GM21737 (cell line): ENCODE measurements at regions not wholly inside any gene's neighbourhood (a gene's known extent, or its start where the extent isn't known, plus 50 kb on each side); places are given as distances from the start of the nearest gene placed in this dataset.
"Not testable (repeated sequence)": the region's sequence is repeated elsewhere in the genome, so short reads cannot be mapped to it uniquely, and the experiment has no call there.

Experiments used
- ATAC-seq: cut with Tn5 transposase; IDR thresholded peaks from one replicate; pipeline ENCODE4 v1.9.1; 2021; ENCODE audit warnings: mild to moderate bottlenecking, moderate library complexity; ENCODE audit not compliant: unreplicated experiment

- ATAC-seq: no peak
These were observed 189.0 kb downstream of the GALNT1 start for GRCh38 chr18:35770376-35771014.

DNA sequence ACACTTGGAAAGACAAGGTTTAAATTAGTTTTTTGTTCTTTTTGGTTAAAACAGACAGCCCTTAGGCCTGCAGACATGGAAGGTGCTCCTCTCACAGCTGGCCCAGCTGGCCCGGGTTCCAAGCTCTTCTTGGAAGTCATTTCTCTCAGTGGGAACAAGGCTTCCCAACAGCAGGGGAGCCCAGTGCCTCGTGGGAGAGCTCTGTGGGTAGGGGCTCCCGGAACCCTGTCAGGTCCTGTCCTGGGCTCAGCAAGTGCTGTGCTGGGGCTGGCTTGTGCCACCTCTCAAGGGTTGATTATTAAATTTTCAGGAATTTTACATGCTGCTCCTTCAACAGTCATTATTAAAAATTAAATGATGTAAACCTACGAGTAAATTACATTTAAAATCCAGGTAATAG, 189.6 kb downstream of the GALNT1 start:
- ATAC-seq: no peak

DNA sequence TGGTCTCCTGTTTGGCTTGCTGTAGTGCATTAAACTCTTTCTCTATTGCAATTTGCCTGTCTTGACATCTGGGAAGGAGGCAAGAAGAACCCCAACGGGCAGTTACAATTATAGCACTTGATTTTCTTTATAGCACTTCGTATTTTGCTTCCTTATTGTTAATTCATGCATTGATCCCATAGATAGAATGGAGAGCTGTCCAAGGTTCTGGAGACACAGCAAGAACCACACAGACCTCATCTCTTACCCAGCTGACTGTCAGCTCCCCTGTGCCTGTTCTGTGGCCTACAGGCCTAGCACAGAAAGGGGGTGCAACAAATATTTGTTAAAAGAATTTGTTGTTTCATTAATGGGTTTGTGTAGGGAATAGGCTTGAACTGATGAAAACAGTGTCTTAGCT, 194.3 kb downstream of the GALNT1 start:
- no peak for ATAC-seq

DNA sequence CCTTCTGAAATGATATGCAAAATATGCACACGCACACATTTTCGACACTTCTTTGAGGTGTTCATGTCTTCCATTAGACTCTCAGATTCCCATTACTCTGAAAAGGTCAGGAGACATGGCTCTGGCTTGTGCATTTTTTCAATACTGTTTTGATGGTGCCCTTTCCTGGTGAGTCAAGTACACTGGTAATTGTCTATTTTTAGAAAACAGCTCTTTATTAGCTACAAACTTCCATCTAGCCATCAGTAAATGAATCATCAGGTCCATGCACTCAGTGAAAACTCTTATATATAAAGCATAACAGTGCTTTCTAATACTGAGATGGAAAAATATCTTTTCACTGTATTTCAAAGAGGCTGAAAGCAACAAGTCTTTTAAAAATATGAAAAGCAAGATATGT, 194.9 kb downstream of the GALNT1 start:
- ATAC-seq: no peak

DNA sequence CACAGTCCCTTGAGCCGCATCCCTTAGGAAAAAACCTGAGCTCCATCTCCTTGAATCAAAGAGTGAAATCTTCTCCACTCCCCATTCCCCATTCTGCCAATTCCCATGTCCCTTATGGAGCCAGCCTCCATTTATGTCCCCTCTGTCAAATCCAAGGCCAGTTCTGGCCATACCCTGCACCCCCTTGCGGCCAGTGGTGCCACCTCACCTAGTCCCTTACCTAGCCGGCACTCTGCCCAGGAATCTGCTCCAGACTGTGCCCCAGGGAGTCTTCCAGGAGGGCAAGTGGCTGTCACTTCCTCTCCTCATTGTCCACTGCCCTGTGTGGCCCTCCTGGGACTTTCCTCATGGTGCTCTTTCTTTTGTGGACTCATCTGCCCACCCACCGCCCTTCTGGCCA, 195.4 kb upstream of the RMP24 start:
- no peak for ATAC-seq

DNA sequence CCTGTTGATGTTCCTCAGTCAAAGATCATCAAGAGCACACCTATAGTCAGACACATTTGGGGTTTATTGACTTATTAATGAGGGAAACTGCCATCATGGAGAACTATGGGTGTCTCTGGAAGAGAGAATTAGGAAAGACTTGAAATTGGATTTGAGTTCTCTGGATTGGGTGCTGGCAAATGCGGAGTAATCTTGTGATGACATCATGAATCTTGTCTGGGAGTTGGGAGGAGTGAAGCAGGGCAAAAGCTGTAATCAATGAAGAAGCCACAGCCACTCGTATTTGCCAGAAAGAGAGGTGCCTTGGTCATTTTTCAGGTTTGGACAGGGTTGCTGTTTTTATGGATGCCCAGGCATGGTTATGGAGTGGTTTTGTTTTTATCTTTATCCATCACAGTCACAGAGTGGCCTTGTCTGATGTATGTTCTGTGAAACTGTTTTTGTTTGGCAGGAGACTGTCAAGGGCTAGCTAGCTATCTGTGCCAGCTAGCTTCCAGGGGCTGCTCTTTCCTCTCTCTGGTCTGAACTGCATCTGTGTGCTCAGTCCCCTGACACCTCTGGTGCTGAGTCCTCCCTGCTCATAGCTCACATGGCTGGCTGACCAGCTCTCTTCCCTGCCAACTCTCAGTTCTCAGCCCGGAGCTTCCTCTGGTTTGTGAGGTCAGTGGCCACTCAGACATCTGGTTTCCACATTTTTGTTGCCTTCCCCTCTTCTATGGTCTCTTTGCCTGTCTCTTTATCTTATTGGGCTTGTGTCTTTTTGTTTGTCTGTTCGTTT, 193.4 kb upstream of the RMP24 start:
- no peak for ATAC-seq

- ATAC-seq: no peak
These were observed 191.5 kb upstream of the RMP24 start for GRCh38 chr18:35780937-35781336.

- no peak for ATAC-seq
These were observed 189.6 kb upstream of the RMP24 start for GRCh38 chr18:35782926-35783325.

GRCh38 chr18:35786365-35787042, 186.0 kb upstream of the RMP24 start:
- ATAC-seq: no peak

DNA sequence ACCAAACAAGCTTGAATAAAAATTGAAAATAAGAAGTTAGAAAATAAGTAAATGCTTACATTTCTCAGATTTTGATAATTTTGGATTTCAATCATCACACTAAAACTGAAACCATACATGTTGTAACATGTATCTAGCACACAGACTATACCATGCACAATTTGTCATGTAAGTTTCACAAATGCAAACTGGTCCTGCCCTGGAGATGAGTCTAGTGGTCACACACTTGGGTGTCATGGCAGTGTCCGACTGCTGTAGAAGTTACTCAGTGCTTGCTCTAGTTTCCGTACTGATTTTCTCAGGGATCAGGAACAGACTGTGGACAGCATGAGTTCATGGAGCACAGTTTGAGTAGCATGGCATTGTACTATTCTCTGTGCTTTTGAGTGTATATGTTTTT, 182.9 kb upstream of the RMP24 start:
- ATAC-seq: no peak

DNA sequence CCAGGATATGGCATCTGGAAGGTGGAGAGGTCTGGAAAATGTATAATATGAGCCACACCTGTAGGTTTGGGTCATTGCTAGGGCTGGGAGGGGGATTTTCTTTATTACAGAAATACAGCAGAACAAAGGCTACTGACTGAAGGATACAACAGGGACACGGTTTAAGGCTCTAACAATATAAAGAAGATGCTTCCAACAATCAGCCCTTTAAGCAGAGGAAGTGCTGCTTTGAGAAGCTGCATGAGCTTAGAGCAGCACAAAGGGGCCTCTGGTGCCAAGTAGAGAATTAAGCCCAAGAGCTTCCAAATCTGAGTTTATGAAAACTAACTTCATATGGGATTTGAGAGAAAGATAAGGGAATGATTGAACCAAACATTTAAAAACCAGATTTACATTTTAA, 174.5 kb upstream of the RMP24 start:
- ATAC-seq: no peak

GRCh38 chr18:35803551-35803950, 168.9 kb upstream of the RMP24 start:
- no peak for ATAC-seq

DNA sequence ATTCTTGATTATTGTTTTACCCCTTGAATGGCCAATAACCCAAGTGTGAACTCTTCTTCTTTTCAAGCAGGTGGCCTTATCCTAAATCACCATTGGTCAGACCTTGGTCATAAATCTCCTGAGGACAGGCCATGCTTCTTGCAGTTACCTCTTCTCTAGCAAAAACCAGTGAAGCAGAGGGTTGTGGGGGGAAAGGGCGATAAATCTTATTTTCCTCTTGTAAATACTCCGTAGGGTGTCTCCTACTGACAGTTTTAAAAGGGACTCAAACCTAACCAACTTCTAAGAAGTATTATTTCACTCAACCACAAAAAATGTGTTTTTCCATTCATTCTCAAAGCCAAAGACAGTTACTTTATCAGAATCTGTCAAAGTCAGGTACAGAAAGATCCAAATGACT, 168.1 kb upstream of the RMP24 start:
- no peak for ATAC-seq

DNA sequence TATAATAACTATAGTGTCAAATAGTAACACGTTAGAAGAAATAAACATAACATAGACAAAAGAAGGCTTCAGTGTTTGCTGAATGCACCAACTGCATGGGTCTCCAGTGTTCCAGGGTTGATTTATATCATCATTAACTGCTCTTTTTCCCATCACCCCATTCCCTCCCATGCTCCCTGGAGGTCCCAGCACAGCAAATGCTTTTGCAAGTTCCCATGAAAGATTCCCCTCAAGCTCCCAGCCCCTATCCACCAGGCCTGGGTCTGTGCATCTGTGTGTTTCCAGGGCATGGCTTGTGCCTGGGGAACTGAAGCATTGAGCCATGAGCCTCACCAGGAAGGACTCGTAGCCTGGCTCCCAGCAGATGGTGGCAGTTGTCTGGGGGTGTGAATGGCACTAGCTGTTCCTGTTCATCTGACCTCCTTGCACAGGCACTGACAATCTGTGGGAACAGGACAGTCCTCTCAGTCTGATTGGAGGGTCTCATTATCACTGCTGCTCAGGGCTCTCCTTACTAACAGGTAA, 164.6 kb upstream of the RMP24 start:
- no peak for ATAC-seq

DNA sequence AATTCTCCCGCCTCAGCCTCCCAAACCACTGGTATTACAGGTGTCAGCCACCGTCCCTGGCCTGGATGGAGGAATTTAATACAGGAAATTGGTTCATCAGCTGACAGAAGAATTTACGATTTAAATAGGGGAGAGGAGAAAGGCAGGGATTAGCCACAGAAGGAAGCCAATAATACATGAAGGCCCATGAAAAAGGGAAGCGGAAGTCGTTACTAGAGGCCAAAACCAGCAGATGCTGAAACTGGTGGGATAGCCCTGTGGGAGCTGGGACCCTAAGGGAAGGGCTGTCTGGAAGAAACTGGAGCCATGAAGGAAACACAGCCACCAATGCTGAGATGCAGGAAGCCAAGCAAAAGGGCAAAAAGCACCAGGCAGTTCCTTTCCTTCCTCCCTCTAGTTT, 163.7 kb upstream of the RMP24 start:
- ATAC-seq: no peak

DNA sequence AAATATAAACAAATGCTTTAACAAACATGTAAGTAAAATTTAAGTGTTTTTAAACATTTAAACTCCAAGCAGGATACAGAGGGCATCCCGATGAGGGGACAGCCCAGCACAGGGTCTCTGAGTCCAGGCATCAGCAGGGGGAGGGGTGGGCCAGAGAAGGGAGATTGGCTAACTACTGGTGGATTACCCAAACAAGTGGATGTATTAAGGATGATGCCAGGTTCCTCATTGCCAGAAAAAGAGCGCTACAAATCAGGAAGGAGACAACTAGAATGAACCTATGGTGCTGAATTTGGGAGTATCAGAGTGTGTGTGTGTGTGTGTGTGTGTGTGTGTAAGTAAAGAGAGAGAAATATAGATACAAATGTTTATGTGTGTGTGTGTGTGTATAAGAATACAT, 162.0 kb upstream of the RMP24 start:
- no peak for ATAC-seq

DNA sequence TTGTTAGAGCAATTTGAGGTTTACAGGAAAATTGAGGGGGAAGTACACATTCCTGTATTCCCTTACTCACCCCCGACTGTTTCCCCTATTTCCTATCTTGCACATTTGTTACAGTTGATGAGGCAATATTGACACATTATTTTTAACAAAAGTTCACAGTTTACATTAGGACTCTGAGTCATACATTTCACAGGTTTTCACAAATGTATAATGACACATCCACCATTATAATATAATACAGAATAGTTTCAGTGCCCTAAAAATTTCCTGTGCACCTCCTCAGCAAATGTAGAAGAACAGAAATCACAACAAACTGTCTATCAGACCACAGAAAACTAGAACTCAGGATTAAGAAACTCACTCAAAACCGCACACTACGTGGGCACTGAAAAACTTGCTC, 160.6 kb upstream of the RMP24 start:
- no peak for ATAC-seq

- not testable (repeated sequence) for ATAC-seq
These were observed 157.5 kb upstream of the RMP24 start for GRCh38 chr18:35815011-35815410.

GRCh38 chr18:35816003-35816402, 156.5 kb upstream of the RMP24 start:
- no peak for ATAC-seq

DNA sequence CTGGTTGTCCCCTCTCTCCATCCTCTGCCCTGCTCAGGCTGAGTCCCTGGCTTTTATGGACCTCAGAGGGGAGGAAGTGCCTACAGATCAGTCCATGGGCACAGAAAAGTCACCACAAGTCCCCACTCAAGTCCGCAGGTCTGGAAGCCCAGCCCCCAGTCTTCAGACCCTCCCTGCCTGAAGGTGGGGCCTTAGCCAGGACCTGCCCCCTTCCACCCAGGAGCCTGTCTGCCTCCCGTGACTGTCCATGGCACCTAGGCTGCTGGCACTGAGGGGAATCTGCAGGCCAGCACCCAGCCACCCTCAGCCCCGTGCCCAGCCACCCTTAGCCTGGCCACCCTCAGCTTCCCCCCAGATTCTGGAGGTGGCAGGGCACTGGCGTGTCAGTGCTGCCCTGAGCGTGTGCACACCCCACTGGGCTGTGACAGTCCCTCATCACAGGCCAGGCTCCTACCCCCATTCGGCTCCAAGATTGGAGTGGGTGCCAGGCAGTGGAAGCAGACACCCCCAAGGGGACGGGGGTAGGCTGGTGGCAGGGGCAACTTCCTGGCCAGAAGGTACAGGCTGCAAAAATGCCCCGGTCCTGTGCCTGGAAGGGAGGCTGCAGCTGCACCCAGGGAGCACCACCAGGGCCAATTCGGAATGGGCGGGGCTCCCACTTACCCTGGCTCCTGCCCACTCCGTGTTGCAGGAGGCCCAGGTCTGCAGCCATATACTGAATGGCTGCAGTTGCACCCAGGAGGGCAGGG, 154.7 kb upstream of the RMP24 start:
- ATAC-seq: no peak

GRCh38 chr18:35818353-35818667, 154.2 kb upstream of the RMP24 start:
- no peak for ATAC-seq
